HG02571 (cell line): ENCODE measurements at regions not wholly inside any gene's neighbourhood (a gene's known extent, or its start where the extent isn't known, plus 50 kb on each side); places are given as distances from the start of the nearest gene placed in this dataset.

ENCODE experiments used
- ATAC-seq: cut with Tn5 transposase; IDR thresholded peaks from one replicate; pipeline ENCODE4 v1.9.1; 2021; ENCODE audit warnings: mild to moderate bottlenecking, moderate library complexity; ENCODE audit not compliant: unreplicated experiment

- ATAC-seq: no peak
Measured at GRCh38 chr9:89825669-89826068, 220.9 kb downstream of the GADD45G start.

DNA sequence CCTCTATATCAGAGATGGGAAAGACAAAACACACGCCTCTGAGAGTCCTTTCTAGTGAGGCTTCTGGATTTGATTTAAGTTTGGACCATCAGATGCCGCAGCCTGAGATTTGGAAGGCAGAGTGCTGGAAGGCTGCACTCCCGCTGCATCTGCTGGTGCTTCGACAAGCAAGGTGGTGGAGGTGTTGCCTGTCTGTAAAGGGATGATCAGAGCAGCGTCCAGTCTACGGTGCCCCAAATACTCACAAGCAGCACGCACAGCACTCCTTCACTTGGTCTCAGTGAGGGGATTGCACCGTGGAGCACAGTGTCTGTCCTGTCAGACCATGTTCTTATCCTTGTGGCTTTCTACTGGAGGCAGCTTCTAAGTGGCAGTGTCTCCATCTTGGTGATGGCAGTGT is 221.4 kb downstream of the GADD45G start:
- no peak for ATAC-seq

DNA sequence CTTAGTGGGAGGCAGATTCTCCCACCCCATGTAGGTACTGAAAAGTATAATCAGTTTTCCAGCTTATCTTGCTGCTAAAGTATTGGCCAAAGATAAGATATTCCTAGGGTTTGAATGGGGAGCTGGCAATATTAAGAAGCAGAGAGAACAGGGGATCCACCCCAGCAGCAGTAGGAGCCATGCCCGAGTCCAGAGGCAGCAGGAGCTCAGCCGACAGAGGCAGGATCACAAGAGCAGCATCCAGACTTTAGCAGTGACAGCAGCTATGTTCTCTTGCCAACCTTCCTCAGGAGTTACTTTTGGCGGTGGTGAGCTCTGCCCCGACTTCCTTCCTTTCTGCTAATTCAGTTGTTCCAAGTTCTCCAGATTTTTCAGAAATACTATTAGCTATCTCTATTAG is 224.5 kb downstream of the GADD45G start:
- ATAC-seq: no peak

- ATAC-seq: no peak
Measured at GRCh38 chr9:89835666-89836065, 230.9 kb downstream of the GADD45G start.

DNA sequence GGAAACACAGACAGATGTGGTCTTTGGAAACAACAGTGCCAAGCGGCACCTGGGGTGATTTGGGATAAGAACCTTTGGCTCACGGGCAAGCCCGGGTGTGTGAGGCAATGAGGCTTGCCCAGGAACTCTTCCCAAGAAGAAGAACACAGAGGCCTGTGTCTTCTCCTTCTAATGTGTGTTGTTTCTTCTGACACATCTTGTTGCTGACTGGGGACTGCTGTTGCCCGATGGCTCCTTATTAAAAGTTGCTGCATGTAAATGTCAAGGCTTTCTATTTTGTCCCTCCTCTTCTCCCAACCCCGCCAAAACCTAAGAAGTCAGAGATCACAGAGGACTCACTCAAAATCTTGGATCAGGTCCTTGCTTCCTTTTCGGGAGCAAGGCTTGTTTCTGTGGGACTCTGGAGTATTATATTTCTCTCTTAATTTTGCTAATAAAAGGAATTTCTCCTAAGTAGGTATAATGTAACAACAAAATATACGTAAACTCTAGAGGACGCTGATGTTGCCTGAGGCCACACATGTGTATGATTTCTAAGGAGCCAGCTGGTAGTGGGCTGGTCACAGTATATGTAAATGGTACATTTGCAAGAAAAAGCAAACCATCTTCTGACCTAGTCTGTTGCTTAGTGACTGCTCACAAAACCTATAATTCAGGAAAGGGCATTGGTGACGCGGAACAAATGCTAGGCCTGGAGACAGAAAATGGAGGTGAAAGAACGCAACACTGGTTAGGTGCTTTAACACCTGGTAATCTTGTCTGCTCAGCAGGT is 232.5 kb downstream of the GADD45G start:
- ATAC-seq: no peak

DNA sequence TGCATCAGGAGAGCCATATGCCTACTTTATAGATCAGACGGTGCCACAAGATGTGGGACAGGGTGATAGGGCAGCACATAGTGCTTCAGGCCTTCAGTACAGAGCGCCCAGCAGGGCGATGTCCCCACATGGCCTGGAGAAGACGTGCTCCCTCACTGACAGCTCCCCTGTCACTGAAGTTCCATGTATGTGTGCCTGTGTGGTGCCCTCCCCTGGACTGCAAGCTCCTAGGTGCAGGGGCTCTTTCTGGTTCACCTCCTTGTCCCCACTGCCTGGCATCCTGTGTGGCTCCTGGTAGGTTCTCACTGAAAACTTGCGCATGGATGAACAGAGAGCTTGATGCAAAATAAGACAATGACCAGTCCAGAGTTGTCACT is 233.1 kb downstream of the GADD45G start:
- ATAC-seq: no peak

GRCh38 chr9:89838621-89839020 is 233.8 kb downstream of the GADD45G start:
- no peak for ATAC-seq

GRCh38 chr9:89839449-89839848 is 234.6 kb downstream of the GADD45G start:
- no peak for ATAC-seq

DNA sequence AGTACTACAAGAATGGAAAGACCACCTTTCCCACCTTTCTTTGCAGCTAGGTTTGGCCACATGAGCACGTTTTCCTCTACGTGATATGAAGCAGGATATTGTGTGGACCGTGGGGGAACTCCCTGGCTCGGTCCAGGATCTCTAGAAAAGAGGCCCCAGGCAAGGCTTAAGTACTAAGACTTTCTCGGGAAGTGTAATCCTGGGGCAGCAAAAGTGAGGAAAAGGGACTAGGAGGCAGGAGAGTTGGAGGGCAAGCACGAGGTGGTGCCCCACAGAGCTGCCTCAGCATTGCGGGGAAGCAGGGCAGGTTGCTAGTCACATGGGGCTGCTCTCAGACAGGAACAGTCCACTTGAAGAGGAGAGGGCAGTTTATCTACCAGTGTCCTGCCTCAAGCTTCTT is 235.1 kb downstream of the GADD45G start:
- no peak for ATAC-seq

- ATAC-seq: no peak
Measured at GRCh38 chr9:89841456-89841855, 236.6 kb downstream of the GADD45G start.

DNA sequence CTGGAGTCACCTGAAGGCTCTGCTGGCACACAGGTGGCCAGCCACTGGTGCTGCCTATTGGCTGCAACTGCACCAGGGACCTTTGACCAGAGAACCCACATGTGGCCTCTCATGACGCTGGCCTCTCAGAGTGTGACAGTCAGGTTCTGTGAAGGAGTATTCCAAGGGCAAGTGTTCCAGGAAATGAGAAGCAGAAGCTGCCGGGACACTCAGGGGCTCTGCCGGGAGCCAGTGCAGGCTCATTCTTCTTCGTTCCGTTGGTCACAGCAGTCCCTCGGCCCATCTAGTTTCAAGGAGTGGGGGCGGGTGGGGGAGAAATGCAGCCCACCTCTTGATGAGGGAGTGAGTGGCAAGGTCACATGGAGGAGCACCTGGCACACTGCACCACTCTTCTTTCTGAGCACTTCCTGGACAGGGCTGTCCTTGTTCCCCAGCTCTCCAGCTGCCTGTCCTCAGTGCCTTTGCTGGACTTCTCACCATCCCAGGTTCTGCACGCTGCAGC is 237.5 kb downstream of the GADD45G start:
- ATAC-seq: no peak

DNA sequence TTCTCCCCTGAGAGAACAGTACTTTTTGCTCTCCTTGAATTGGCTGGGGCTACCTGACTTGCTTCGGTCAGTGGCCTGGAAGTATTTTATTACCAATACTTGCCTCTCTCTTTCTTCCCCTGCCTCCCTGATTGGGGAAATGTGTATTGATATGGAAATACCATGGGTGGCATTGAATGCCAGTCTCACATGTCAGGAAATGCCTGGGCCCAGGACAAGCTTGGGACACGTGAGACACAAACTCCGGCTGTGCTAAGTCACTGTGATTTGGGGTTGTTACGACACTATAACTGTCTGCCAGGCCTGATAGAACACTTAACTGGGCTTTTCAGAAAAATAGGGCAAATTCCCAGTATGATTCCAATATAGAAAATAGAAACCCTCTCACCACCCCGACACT is 238.3 kb downstream of the GADD45G start:
- ATAC-seq: no peak

GRCh38 chr9:89843591-89843990 is 238.8 kb downstream of the GADD45G start:
- no peak for ATAC-seq

GRCh38 chr9:89844075-89844474 is 239.3 kb downstream of the GADD45G start:
- ATAC-seq: no peak

DNA sequence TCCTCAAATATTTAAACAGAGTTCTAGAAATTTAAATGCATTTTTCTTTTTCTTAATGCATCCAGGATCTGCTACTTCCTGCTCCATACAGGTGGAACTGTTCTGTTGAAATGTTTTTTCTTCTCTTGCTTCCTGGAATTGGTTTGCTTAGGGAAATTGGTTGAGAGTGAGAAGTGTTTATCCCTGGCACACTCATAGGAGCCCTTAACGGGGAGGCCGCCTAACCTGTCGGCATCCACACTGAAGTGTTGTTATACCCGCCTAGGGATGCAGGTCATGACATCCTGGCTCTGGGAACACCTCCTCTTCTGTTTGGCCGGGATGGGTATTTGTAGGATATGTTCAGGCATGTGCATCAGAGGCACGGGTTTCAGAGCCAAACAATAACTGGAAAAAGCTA is 239.7 kb downstream of the GADD45G start:
- no peak for ATAC-seq

- ATAC-seq: no peak
Measured at GRCh38 chr9:89845321-89845720, 240.5 kb downstream of the GADD45G start.

DNA sequence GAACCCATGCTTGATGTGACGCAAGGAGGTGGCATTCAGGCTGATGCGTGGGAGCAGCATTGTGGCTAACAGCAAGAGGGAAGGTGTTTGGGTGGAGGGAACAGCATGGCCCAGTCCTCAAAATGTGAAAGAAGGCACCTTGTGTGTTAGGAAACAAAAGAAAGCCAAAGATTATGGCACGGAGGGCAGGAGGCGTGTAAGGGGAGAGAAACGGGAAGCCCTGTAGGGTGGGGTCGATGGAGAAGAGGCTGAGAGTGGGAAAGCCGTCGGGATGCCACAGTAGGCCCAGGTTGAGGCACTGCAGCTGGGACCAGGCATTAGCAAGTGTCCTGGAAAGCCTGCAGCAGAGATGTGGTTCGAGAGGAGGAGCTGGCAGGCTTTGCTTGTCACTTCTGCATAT is 241.1 kb downstream of the GADD45G start:
- no peak for ATAC-seq

DNA sequence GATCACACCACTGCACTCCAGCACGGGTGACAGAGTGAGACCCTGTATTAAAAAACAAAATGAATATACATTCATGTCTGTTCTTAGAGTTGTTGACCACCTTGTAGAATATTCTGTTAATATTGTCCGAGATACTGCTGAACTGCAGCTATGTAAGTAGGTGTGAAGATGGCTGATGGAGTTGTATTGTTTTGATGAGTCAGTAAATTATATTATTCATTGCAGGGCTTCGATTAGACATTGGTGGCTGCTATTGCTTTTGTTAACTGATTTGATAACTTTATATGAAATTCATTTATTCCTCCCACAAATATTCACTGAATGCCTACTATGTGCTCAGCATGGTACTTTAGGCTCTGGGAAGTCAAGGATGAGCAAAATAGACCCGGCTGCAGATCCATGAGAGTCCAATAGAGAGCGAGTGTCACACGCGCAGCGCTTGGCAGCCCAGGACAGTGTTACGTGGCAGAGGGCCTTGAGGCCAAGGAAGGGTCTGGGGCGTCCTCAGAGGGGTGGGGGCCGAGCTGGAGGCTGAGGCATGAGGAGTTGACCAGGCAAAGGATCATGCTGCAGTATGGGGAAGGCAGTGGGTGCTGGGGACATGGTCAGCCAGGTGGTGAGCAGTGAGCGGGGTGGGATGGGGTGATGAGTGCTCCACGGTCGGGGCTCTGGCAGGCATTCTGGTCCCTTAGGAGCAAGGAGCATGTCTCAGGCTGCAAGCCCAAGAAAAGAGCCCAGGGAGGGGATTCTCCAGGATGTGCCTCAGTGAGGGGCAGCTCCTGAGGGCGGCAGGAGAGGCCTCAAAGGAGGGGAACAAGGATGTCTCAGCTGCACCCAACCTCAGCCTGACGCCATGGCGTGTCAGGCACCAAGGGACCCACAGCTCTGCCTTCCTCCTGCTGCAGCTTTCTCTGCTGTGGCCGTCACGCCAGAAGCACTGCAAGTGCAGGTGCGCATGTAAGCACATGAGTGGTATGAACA is 243.5 kb downstream of the GADD45G start:
- ATAC-seq: no peak

GRCh38 chr9:89849096-89849495 is 244.3 kb downstream of the GADD45G start:
- ATAC-seq: no peak

DNA sequence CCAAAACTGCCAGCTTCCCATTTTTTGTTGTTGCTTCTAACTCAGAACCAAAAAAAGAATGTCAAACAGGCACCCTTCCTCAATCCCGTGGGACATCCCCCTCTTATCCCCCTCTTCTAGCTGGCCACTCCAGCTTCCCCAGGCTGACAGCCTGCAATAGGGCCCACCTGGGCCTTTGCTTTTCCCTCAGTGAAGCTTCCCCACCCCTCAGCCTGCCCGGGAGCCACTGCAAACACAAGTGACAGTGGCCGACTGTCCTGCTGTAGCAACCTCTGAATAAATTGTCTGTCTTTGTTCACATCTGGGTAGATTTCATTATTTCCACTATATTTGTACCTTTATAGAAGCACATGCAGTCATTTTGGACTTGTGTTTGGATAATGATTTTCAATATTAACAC is 245.3 kb downstream of the GADD45G start:
- no peak for ATAC-seq

GRCh38 chr9:89850631-89851325 is 246.0 kb downstream of the GADD45G start:
- ATAC-seq: no peak
